Right lobe of liver (tissue), 4 donors: ENCODE measurements at regions not wholly inside any gene's neighbourhood (a gene's known extent, or its start where the extent isn't known, plus 50 kb on each side); places are given as distances from the start of the nearest gene placed in this dataset.

Experiments used
- POLR2A ChIP-seq: fragments of 450-650 bp; IDR thresholded peaks from one replicate; pipeline ENCODE4 v1.6.1; 2017; ENCODE audit warnings: antibody characterized with exemption, mild to moderate bottlenecking
- TF ChIP-seq, protein P1 (sequence below), 4 donors: fragments of 200-600 bp in 3 of 4; fragments of 450-650 bp in 1 of 4; IDR thresholded peaks; one replicate each; pipeline versions ENCODE4 v1.5.1 to v1.8.0; 2016 to 2022; ENCODE audit warnings: antibody characterized with exemption in 4 of 4, mild to moderate bottlenecking in 2 of 4
- donor health status: DM: no; HTN: no; CAD: no.
- donor health status: DM: no; HTN: no; CAD: no.
- donor health status: DM: no; HTN: yes; CAD: no.

DNA sequence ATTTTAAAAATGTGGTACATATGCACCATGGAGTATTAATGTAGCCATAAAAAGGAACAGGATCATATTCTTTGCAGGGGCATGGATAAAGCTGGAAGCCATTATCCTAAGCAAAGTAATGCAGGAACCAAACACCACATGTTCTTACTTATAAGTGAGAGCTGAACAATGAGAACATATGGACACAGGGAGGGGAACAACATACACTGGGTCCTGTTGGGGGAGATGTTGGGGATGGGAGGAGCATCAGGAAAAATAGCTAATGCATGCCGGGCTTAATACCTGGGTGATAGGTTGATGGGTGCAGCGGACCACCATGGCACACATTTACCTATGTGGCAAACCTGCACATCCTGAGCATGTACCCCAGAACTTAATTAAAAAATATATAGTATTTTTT, 352.5 kb upstream of the KAZN start:
- TF ChIP-seq, protein P1, sequence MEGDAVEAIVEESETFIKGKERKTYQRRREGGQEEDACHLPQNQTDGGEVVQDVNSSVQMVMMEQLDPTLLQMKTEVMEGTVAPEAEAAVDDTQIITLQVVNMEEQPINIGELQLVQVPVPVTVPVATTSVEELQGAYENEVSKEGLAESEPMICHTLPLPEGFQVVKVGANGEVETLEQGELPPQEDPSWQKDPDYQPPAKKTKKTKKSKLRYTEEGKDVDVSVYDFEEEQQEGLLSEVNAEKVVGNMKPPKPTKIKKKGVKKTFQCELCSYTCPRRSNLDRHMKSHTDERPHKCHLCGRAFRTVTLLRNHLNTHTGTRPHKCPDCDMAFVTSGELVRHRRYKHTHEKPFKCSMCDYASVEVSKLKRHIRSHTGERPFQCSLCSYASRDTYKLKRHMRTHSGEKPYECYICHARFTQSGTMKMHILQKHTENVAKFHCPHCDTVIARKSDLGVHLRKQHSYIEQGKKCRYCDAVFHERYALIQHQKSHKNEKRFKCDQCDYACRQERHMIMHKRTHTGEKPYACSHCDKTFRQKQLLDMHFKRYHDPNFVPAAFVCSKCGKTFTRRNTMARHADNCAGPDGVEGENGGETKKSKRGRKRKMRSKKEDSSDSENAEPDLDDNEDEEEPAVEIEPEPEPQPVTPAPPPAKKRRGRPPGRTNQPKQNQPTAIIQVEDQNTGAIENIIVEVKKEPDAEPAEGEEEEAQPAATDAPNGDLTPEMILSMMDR (IDR thresholded peaks at IDR 0.05), result no peak
- no peak for TF ChIP-seq POLR2A
